Peyer's patch (tissue), 4 donors: ENCODE measurements at regions not wholly inside any gene's neighbourhood (a gene's known extent, or its start where the extent isn't known, plus 50 kb on each side); places are given as distances from the start of the nearest gene placed in this dataset.

Source experiments
- POLR2A ChIP-seq, 2 donors: fragments of 450-650 bp; IDR thresholded peaks; one replicate each; pipeline ENCODE4 v1.5.1; 2017; ENCODE audit warnings: antibody characterized with exemption in 2 of 2, mild to moderate bottlenecking in 2 of 2, moderate library complexity in 2 of 2
- TF ChIP-seq, protein P1 (sequence below), 6 experiments: fragments of 450-650 bp in 4 of 6; fragments of 200-600 bp in 2 of 6; sonication (generic) in 1 of 6; IDR thresholded peaks; one replicate each; pipeline ENCODE4 v1.5.1; 2017 to 2019; ENCODE audit warnings: antibody characterized with exemption in 6 of 6, mild to moderate bottlenecking in 3 of 6, moderate library complexity in 1 of 6

DNA sequence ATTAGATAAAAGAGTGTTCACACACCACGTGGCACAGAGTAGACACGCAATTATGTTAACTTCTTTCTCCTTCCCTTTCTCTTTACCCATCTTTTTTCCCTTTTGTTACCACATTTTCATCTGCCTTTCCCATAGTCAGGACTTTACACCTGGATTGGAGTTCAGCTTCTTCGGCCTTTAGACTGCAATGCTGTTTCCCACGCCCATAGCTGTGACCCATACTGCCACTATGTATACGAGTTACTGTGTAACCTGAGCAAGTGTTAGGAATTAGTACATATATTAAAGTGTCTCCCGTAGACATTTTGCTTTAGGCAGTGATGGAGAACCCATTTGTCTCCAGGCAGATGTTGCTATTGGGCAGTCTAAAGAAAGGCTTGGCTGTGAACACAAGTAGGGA lies 143.6 kb upstream of the SLC28A3 start:
- TF ChIP-seq, protein P1, sequence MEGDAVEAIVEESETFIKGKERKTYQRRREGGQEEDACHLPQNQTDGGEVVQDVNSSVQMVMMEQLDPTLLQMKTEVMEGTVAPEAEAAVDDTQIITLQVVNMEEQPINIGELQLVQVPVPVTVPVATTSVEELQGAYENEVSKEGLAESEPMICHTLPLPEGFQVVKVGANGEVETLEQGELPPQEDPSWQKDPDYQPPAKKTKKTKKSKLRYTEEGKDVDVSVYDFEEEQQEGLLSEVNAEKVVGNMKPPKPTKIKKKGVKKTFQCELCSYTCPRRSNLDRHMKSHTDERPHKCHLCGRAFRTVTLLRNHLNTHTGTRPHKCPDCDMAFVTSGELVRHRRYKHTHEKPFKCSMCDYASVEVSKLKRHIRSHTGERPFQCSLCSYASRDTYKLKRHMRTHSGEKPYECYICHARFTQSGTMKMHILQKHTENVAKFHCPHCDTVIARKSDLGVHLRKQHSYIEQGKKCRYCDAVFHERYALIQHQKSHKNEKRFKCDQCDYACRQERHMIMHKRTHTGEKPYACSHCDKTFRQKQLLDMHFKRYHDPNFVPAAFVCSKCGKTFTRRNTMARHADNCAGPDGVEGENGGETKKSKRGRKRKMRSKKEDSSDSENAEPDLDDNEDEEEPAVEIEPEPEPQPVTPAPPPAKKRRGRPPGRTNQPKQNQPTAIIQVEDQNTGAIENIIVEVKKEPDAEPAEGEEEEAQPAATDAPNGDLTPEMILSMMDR (IDR thresholded peaks at IDR 0.05): no peak
- no peak for TF ChIP-seq POLR2A (IDR thresholded peaks at IDR 0.05)
